HEK293T (cell line): ENCODE measurements at regions not wholly inside any gene's neighbourhood (a gene's known extent, or its start where the extent isn't known, plus 50 kb on each side); places are given as distances from the start of the nearest gene placed in this dataset.

ENCODE experiments used
- CTCF ChIA-PET: fragments of 350-600 bp; formaldehyde crosslinking; extraction: SDS; loops from one replicate; lab custom pipeline; 2021; ENCODE audit warnings: antibody characterized with exemption, inconsistent platforms; lab: Yijun Ruan, JAX
- POLR2A ChIA-PET: fragments of 350-600 bp; formaldehyde crosslinking; extraction: SDS; loops from one replicate; lab custom pipeline; 2020; ENCODE audit warnings: antibody characterized with exemption, inconsistent platforms; lab: Yijun Ruan, JAX
- DNase-seq: peaks from one replicate; pipeline ENCODE4 v3.0.0; 2012; ENCODE audit warnings: mixed read lengths; ENCODE audit errors: extremely low spot score
- ARNT ChIP-seq: fragments of 450-650 bp; IDR thresholded peaks from 2 replicates; pipeline ENCODE4 v1.6.1; 2017; ENCODE audit warnings: mild to moderate bottlenecking
- BHLHE40 ChIP-seq: fragments of 450-650 bp; IDR thresholded peaks from 2 replicates; pipeline ENCODE4 v1.6.1; 2016; ENCODE audit warnings: mild to moderate bottlenecking, moderate library complexity, borderline replicate concordance
- CTBP1 ChIP-seq: fragments of 450-650 bp; IDR thresholded peaks from 2 replicates; pipeline ENCODE4 v1.6.1; 2016; ENCODE audit warnings: borderline replicate concordance
- ELF4 ChIP-seq: fragments of 450-650 bp; IDR thresholded peaks from 2 replicates; pipeline ENCODE4 v1.6.1; 2017; ENCODE audit warnings: antibody characterized with exemption
- FOXA1 ChIP-seq: fragments of 450-650 bp; IDR thresholded peaks from 2 replicates; pipeline ENCODE4 v1.6.1; 2016; ENCODE audit warnings: mild to moderate bottlenecking
- FOXK2 ChIP-seq: fragments of 450-650 bp; IDR thresholded peaks from 2 replicates; pipeline ENCODE4 v1.6.1; 2016; ENCODE audit warnings: mild to moderate bottlenecking
- FOXM1 ChIP-seq: fragments of 450-650 bp; IDR thresholded peaks from 2 replicates; pipeline ENCODE4 v1.6.1; 2017; ENCODE audit warnings: mild to moderate bottlenecking, borderline replicate concordance
- HDGF ChIP-seq: fragments of 450-650 bp; IDR thresholded peaks from 2 replicates; pipeline ENCODE4 v1.6.1; 2017; ENCODE audit warnings: antibody characterized with exemption, borderline replicate concordance
- L3MBTL2 ChIP-seq: fragments of 450-650 bp; conservative IDR thresholded peaks from 2 replicates; pipeline ENCODE4 v1.6.1; 2016; ENCODE audit warnings: mild to moderate bottlenecking
- LEF1 ChIP-seq: fragments of 450-650 bp; IDR thresholded peaks from 2 replicates; pipeline ENCODE4 v1.6.1; 2017; ENCODE audit warnings: mild to moderate bottlenecking, borderline replicate concordance
- NFRKB ChIP-seq: fragments of 450-650 bp; IDR thresholded peaks from 2 replicates; pipeline ENCODE4 v1.6.1; 2016; ENCODE audit warnings: mild to moderate bottlenecking, moderate library complexity
- PKNOX1 ChIP-seq: fragments of 450-650 bp; IDR thresholded peaks from 2 replicates; pipeline ENCODE4 v1.6.1; 2016
- SP1 ChIP-seq: fragments of 450-650 bp; IDR thresholded peaks from 2 replicates; pipeline ENCODE4 v1.6.1; 2017
- SUZ12 ChIP-seq: fragments of 450-650 bp; IDR thresholded peaks from 2 replicates; pipeline ENCODE4 v1.6.1; 2016; ENCODE audit warnings: mild to moderate bottlenecking
- TARDBP ChIP-seq: fragments of 450-650 bp; IDR thresholded peaks from 2 replicates; pipeline ENCODE4 v1.6.1; 2016
- ZNF384 ChIP-seq: fragments of 450-650 bp; IDR thresholded peaks from 2 replicates; pipeline ENCODE4 v1.6.1; 2016

GRCh38 chr7:36083626-36084380, 69.3 kb upstream of the EEPD1 start:
- no peak for DNase-seq
- TF ChIP-seq BHLHE40: no peak
- TF ChIP-seq L3MBTL2: no peak
- TF ChIP-seq ZNF384: no peak
- no peak for TF ChIP-seq ELF4
- no peak for TF ChIP-seq HDGF
- no peak for TF ChIP-seq TARDBP
- no peak for TF ChIP-seq FOXA1
- no peak for TF ChIP-seq FOXK2
- TF ChIP-seq LEF1: no peak
- TF ChIP-seq FOXM1: no peak
- CTCF ChIA-PET: interaction anchor here (0.7 kb wide), 1 partner anchor 24 kb away, joined by 3 read pairs; no protein-coding TSS in a partner anchor
- POLR2A ChIA-PET: no interaction called here

- CTCF ChIA-PET: no interaction called here
- POLR2A ChIA-PET: no interaction called here
- TF ChIP-seq ZNF384 (no peak), L3MBTL2 (peak; percentile 83), ARNT (no peak), ELF4 (no peak), SUZ12 (no peak)
- DNase-seq: peak; percentile 63
These were observed 68.5 kb upstream of the EEPD1 start for GRCh38 chr7:36084485-36085091.

GRCh38 chr7:36085096-36085495, 68.0 kb upstream of the EEPD1 start:
- TF ChIP-seq L3MBTL2 (no peak), ELF4 (no peak), NFRKB (no peak), LEF1 (no peak), HDGF (no peak), PKNOX1 (no peak), BHLHE40 (no peak), SUZ12 (no peak), FOXM1 (no peak)
- DNase-seq: no peak
- ChIA-PET CTCF (no interaction called here), POLR2A (no interaction called here)

- CTCF ChIA-PET: interaction anchor here (0.7 kb wide), 1 partner anchor 232 kb away, joined by 3 read pairs; no protein-coding TSS in a partner anchor
- no peak for DNase-seq
- no peak for TF ChIP-seq FOXK2
- no peak for TF ChIP-seq ZNF384
- no peak for TF ChIP-seq FOXM1
- no peak for TF ChIP-seq LEF1
- POLR2A ChIA-PET: no interaction called here
These were observed 66.5 kb upstream of the EEPD1 start for GRCh38 chr7:36086571-36086970.

- TF ChIP-seq CTBP1 (no peak), FOXA1 (no peak), HDGF (no peak), FOXK2 (no peak), LEF1 (no peak), PKNOX1 (no peak), FOXM1 (no peak), ARNT (no peak), L3MBTL2 (no peak), TARDBP (no peak), ELF4 (no peak), BHLHE40 (no peak), ZNF384 (no peak)
- DNase-seq: no peak
- ChIA-PET POLR2A (no interaction called here), CTCF (no interaction called here)
These were observed 64.5 kb upstream of the EEPD1 start for GRCh38 chr7:36088553-36088952.

- CTCF ChIA-PET: no interaction called here
- no peak for TF ChIP-seq HDGF
- no peak for TF ChIP-seq CTBP1
- no peak for TF ChIP-seq ELF4
- no peak for TF ChIP-seq SUZ12
- no peak for TF ChIP-seq L3MBTL2
- TF ChIP-seq LEF1: no peak
- no peak for TF ChIP-seq SP1
- TF ChIP-seq BHLHE40: no peak
- TF ChIP-seq TARDBP: no peak
- no peak for TF ChIP-seq PKNOX1
- TF ChIP-seq FOXA1: no peak
- no peak for TF ChIP-seq NFRKB
- no peak for DNase-seq
- POLR2A ChIA-PET: no interaction called here
These were observed 64.1 kb upstream of the EEPD1 start for GRCh38 chr7:36088966-36089365.
